CD14-positive monocyte (primary cell): ENCODE measurements at regions not wholly inside any gene's neighbourhood (a gene's known extent, or its start where the extent isn't known, plus 50 kb on each side); places are given as distances from the start of the nearest gene placed in this dataset.

Experiments used
- DNase-seq, 3 donors: peaks; one replicate each; pipeline ENCODE4 v3.0.0-alpha.2; 2011 to 2022
- H2AFZ ChIP-seq: 2 replicates; pipeline ENCODE4 v1.6.0; 2012; ENCODE audit warnings: mild to moderate bottlenecking, low read depth, low read length, inconsistent platforms; ENCODE audit not compliant: insufficient read depth, poor library complexity, severe bottlenecking
- H3K27ac ChIP-seq, 2 donors: 1 replicate in 1 of 2; 2 replicates in 1 of 2; pipeline ENCODE4 v1.5.1; 2012 to 2013; ENCODE audit warnings: low read length in 2 of 2, control low read depth in 1 of 2, inconsistent platforms in 1 of 2, low read depth in 1 of 2, mild to moderate bottlenecking in 1 of 2
- H3K27me3 ChIP-seq, 2 donors: one replicate each; pipeline versions ENCODE4 v1.6.0 to v1.6.1; 2011 to 2013; ENCODE audit warnings: low read length in 2 of 2; ENCODE audit not compliant: control insufficient read depth in 2 of 2, insufficient read depth in 2 of 2
- H3K36me3 ChIP-seq, 2 donors: replicated peaks in 1 of 2; 1 replicate in 1 of 2; 2 replicates in 1 of 2; pipeline versions ENCODE4 v1.5.1 to v1.6.1; 2012 to 2013; ENCODE audit warnings: low read length in 2 of 2, control low read depth in 1 of 2, inconsistent platforms in 1 of 2, mild to moderate bottlenecking in 1 of 2; ENCODE audit not compliant: insufficient read depth in 2 of 2, control insufficient read depth in 1 of 2
- H3K4me1 ChIP-seq, 2 donors: 1 replicate in 1 of 2; 2 replicates in 1 of 2; pipeline versions ENCODE4 v1.5.1 to v1.6.1; 2012 to 2013; ENCODE audit warnings: low read length in 2 of 2, control low read depth in 1 of 2, inconsistent platforms in 1 of 2, mild to moderate bottlenecking in 1 of 2, moderate library complexity in 1 of 2; ENCODE audit not compliant: insufficient read depth in 2 of 2, control insufficient read depth in 1 of 2
- H3K4me2 ChIP-seq: replicated peaks from 2 replicates; pipeline ENCODE3; 2012; ENCODE audit warnings: low read length, moderate library complexity, mild to moderate bottlenecking; ENCODE audit not compliant: poor library complexity, severe bottlenecking; ENCODE audit errors: extremely low read depth
- H3K4me3 ChIP-seq, 3 experiments: fragments of 200-600 bp in 1 of 3; sonication (generic) in 1 of 3; replicated peaks in 1 of 3; 1 replicate in 2 of 3; 2 replicates in 1 of 3; pipeline ENCODE4 v1.5.1; 2011 to 2013; ENCODE audit warnings: low read length in 3 of 3, mild to moderate bottlenecking in 3 of 3, control low read depth in 2 of 3, low read depth in 2 of 3, inconsistent platforms in 1 of 3, moderate library complexity in 1 of 3
- H3K79me2 ChIP-seq: 2 replicates; pipeline ENCODE4 v1.6.0; 2012; ENCODE audit warnings: mild to moderate bottlenecking, control low read depth, inconsistent platforms, low read length, moderate library complexity; ENCODE audit not compliant: insufficient read depth
- H3K9ac ChIP-seq: 2 replicates; pipeline ENCODE4 v1.6.0; 2017; ENCODE audit warnings: low read length, mild to moderate bottlenecking; ENCODE audit not compliant: insufficient read depth, poor library complexity, severe bottlenecking
- H3K9me3 ChIP-seq, 2 donors: replicated peaks in 1 of 2; 1 replicate in 1 of 2; 2 replicates in 1 of 2; pipeline versions ENCODE4 v1.5.1 to v1.6.1; 2012 to 2013; ENCODE audit warnings: low read length in 2 of 2, control low read depth in 1 of 2; ENCODE audit not compliant: control insufficient read depth in 1 of 2, insufficient read depth in 1 of 2
- H4K20me1 ChIP-seq: 2 replicates; pipeline ENCODE4 v1.6.0; 2012; ENCODE audit warnings: mild to moderate bottlenecking, low read length, control low read depth, moderate library complexity; ENCODE audit not compliant: insufficient read depth
- H3K27ac Mint-ChIP-seq, 7 donors: one replicate each; pipeline ENCODE4 v1.8.0; 2020; ENCODE audit warnings: mild to moderate bottlenecking in 7 of 7, mixed read lengths in 7 of 7, moderate library complexity in 6 of 7, inconsistent platforms in 2 of 7
- H3K27me3 Mint-ChIP-seq, 3 donors: one replicate each; pipeline ENCODE4 v1.8.0; 2021 to 2022; ENCODE audit warnings: low read depth in 3 of 3, mild to moderate bottlenecking in 3 of 3, mixed read lengths in 3 of 3, moderate library complexity in 3 of 3, inconsistent platforms in 1 of 3
- H3K36me3 Mint-ChIP-seq, 2 donors: one replicate each; pipeline ENCODE4 v1.8.0; 2020; ENCODE audit warnings: mixed read lengths in 2 of 2, inconsistent platforms in 1 of 2, mild to moderate bottlenecking in 1 of 2
- H3K4me1 Mint-ChIP-seq: one replicate; pipeline ENCODE4 v1.8.0; 2020; ENCODE audit warnings: mild to moderate bottlenecking, mixed read lengths
- H3K4me3 Mint-ChIP-seq, 2 donors: one replicate each; pipeline ENCODE4 v1.8.0; 2020; ENCODE audit warnings: mild to moderate bottlenecking in 2 of 2, mixed read lengths in 2 of 2, moderate library complexity in 1 of 2
- H3K9me3 Mint-ChIP-seq, 7 donors: one replicate each; pipeline ENCODE4 v1.8.0; 2020 to 2022; ENCODE audit warnings: mixed read lengths in 7 of 7, mild to moderate bottlenecking in 6 of 7, moderate library complexity in 6 of 7, inconsistent platforms in 2 of 7
- CTCF ChIP-seq: fragments of 200-600 bp; IDR thresholded peaks from one replicate; pipeline ENCODE4 v1.8.0; 2022; ENCODE audit warnings: antibody characterized with exemption, mild to moderate bottlenecking
- WGBS: methylation state at CpG from one replicate; pipeline ENCODE4 v1.1.5; 2013; ENCODE audit warnings: missing lambda C conversion rate; ENCODE audit not compliant: insufficient coverage; 5-methylcytosine and 5-hydroxymethylcytosine counted together
- intact Hi-C, 2 donors: fragments of 100-400 bp; cut with micrococcal nuclease; formaldehyde crosslinking; loops; one replicate each; pipeline versions ENCODE4 v1.15.0 to v1.15.1; 2023

GRCh38 chr22:48883211-48883960 lies 944.3 kb downstream of the BRD1 start:
- no peaks in the 10 kb centered on the region for H3K79me2 ChIP-seq
- no peak overlapping the region for H3K27ac ChIP-seq
- no peak overlapping the region for H3K4me3 ChIP-seq
- Mint-ChIP-seq H3K9me3 (no peaks in the 10 kb centered on the region), H3K27me3 (peaks cover 0 to 2% (median 2%) of the 10 kb centered on the region in 3 donors), H3K4me3 (no peak overlapping the region), H3K27ac (no peak overlapping the region), H3K36me3 (no peaks in the 10 kb centered on the region), H3K4me1 (no peaks in the 10 kb centered on the region)
- WGBS: 87% methylated on average over 15 of the region's 20 CpGs
- no peak overlapping the region for H3K4me2 ChIP-seq
- no peaks in the 10 kb centered on the region for H3K9me3 ChIP-seq
- intact Hi-C loops: no loop called here
- TF ChIP-seq CTCF: no peak
- no peak overlapping the region for H2AFZ ChIP-seq
- H3K36me3 ChIP-seq: no peaks in the 10 kb centered on the region
- no peak overlapping the region for H3K9ac ChIP-seq
- H4K20me1 ChIP-seq: no peaks in the 10 kb centered on the region
- DNase-seq: no peak
- no peaks in the 10 kb centered on the region for H3K4me1 ChIP-seq
- no peaks in the 10 kb centered on the region for H3K27me3 ChIP-seq

GRCh38 chr22:48882636-48883200 lies 945.0 kb downstream of the BRD1 start:
- Histone ChIP-seq H3K4me2 (no peak overlapping the region), H3K9ac (no peak overlapping the region), H4K20me1 (no peaks in the 10 kb centered on the region), H3K79me2 (no peaks in the 10 kb centered on the region), H3K4me1 (no peaks in the 10 kb centered on the region), H3K27ac (no peak overlapping the region), H3K4me3 (no peak overlapping the region), H3K27me3 (no peaks in the 10 kb centered on the region), H3K36me3 (no peaks in the 10 kb centered on the region), H2AFZ (no peak overlapping the region), H3K9me3 (no peaks in the 10 kb centered on the region)
- intact Hi-C loops: no loop called here
- H3K27me3 Mint-ChIP-seq: peaks cover 0 to 2% (median 2%) of the 10 kb centered on the region in 3 donors
- no peaks in the 10 kb centered on the region for H3K9me3 Mint-ChIP-seq
- WGBS: 77% methylated on average over 15 of the region's 17 CpGs
- no peaks in the 10 kb centered on the region for H3K36me3 Mint-ChIP-seq
- no peak overlapping the region for H3K27ac Mint-ChIP-seq
- no peak for DNase-seq
- H3K4me1 Mint-ChIP-seq: no peaks in the 10 kb centered on the region
- no peak for TF ChIP-seq CTCF
- no peak overlapping the region for H3K4me3 Mint-ChIP-seq
